Activated naive CD8-positive, alpha-beta T cell treated with anti-CD3 and anti-CD28 coated beads for 36 hours (primary cell): ENCODE measurements at regions not wholly inside any gene's neighbourhood (a gene's known extent, or its start where the extent isn't known, plus 50 kb on each side); places are given as distances from the start of the nearest gene placed in this dataset.

Source experiments
- DNase-seq: peaks from one replicate; pipeline ENCODE4 v3.0.0; 2021
- H3K27ac Mint-ChIP-seq: one replicate; pipeline ENCODE4 v1.8.0; 2022; ENCODE audit warnings: mild to moderate bottlenecking, moderate library complexity, mixed read lengths
- H3K27me3 Mint-ChIP-seq: one replicate; pipeline ENCODE4 v1.8.0; 2022; ENCODE audit warnings: mild to moderate bottlenecking, mixed read lengths
- H3K36me3 Mint-ChIP-seq: one replicate; pipeline ENCODE4 v1.8.0; 2021; ENCODE audit warnings: mild to moderate bottlenecking, mixed read lengths
- H3K4me1 Mint-ChIP-seq: one replicate; pipeline ENCODE4 v1.8.0; 2021; ENCODE audit warnings: mixed read lengths
- H3K4me3 Mint-ChIP-seq: one replicate; pipeline ENCODE4 v1.8.0; 2022; ENCODE audit warnings: mild to moderate bottlenecking, moderate library complexity, mixed read lengths
- H3K9me3 Mint-ChIP-seq: one replicate; pipeline ENCODE4 v1.8.0; 2022; ENCODE audit warnings: mixed read lengths

DNA sequence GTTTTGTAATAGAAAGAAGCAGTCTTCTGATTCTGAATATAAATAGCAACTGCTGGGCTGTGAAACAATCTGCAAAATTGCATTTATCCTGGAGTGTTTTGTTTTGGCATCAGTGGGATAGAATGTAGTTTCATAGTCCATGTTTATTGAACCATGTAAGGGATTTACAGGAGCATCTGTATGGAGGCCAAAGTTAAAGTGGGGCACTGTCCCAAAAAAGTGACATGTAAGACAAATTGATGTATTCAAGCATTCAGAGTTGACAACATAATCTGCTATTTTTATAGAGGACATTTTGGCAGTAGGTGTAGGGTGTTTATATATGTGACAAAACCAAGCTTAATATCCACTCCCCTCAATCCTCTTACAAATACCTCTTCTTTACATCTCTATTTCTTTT, 200.5 kb upstream of the ANK2 start:
- no peak overlapping the region for H3K4me3 Mint-ChIP-seq
- DNase-seq = no peak
- H3K36me3 Mint-ChIP-seq = no peaks in the 10 kb centered on the region
- H3K4me1 Mint-ChIP-seq = no peaks in the 10 kb centered on the region
- peaks cover 6% of the 10 kb centered on the region for H3K9me3 Mint-ChIP-seq
- no peaks in the 10 kb centered on the region for H3K27me3 Mint-ChIP-seq
- H3K27ac Mint-ChIP-seq = no peak overlapping the region

DNA sequence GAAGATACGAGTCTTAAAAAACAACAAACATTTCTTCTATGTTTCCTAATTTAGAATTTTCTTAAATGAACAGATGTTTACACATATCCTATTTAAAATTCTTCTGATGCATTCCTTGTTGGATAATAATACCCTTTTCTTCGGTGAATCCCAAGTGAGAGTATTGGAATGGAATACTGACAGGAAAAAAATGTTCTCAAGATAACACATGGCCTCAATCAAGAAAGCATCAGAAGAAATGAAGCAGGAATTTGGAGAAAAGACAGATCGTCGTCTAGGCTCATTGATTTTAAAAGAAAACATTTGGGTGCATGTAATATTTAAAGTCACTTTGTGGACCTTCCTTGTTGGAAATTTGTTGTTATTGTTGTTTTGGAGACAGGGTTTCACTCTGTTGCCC, 196.9 kb upstream of the ANK2 start:
- H3K27me3 Mint-ChIP-seq = no peaks in the 10 kb centered on the region
- H3K27ac Mint-ChIP-seq = no peak overlapping the region
- H3K9me3 Mint-ChIP-seq = peaks cover 2% of the 10 kb centered on the region
- no peaks in the 10 kb centered on the region for H3K4me1 Mint-ChIP-seq
- H3K36me3 Mint-ChIP-seq = no peaks in the 10 kb centered on the region
- DNase-seq = no peak
- no peak overlapping the region for H3K4me3 Mint-ChIP-seq

DNA sequence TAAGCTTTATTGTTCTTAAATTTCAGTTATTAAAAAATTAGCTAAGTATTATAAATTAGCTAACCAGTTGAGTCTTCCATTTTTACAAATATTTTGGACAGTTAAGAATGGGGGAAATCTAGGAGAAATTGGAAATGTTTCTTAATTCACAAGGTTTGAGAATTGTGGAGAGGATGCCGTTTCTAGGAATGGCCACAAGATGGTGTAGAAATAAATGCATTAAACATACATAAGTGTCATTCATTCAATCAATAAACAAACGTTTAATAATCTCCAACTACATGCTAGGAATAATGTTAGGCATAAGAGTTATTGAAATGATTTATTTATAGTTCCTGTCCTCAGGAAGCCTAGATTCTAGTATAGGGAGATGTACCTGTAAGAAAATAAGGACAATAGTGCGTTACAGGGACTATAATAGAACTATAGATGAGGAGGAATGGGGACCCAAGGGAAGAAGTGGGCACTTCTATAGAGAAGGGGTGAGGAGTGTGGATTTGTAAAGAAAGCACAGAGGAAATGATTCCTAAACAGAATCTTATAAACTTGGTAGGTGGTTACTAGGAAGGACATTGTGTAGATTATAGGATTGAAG, 195.7 kb upstream of the ANK2 start:
- no peaks in the 10 kb centered on the region for H3K4me1 Mint-ChIP-seq
- no peaks in the 10 kb centered on the region for H3K36me3 Mint-ChIP-seq
- H3K4me3 Mint-ChIP-seq = no peak overlapping the region
- no peak overlapping the region for H3K27ac Mint-ChIP-seq
- DNase-seq = no peak
- no peaks in the 10 kb centered on the region for H3K27me3 Mint-ChIP-seq
- peaks cover 2% of the 10 kb centered on the region for H3K9me3 Mint-ChIP-seq

- no peak for DNase-seq
- H3K36me3 Mint-ChIP-seq = no peaks in the 10 kb centered on the region
- no peak overlapping the region for H3K27ac Mint-ChIP-seq
- no peaks in the 10 kb centered on the region for H3K4me1 Mint-ChIP-seq
- no peak overlapping the region for H3K4me3 Mint-ChIP-seq
- H3K27me3 Mint-ChIP-seq = no peaks in the 10 kb centered on the region
- peaks cover 2% of the 10 kb centered on the region for H3K9me3 Mint-ChIP-seq
Measured at GRCh38 chr4:112854420-112854819, 195.0 kb upstream of the ANK2 start.

DNA sequence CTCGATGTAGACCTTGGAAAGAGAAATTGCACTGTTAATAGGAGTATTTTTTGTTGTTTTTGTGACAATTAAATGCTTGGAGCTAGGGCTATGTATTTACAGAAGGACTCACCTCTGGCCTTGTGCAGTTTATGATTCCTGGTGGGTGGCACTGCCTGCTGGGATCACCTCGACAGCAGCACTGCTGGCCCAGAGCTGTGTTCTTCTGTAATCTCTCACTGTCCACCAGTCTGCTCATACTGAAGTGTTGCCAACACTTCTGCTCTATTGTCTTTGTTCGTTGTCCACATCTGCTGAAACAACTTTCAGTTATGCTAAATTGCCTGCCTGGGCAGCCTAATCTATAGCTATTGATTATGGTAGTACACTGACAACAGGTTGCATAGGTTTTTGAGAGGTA, 194.4 kb upstream of the ANK2 start:
- Mint-ChIP-seq H3K27me3 (peaks cover 5% of the 10 kb centered on the region), H3K9me3 (peaks cover 2% of the 10 kb centered on the region), H3K4me1 (no peaks in the 10 kb centered on the region), H3K36me3 (no peaks in the 10 kb centered on the region), H3K4me3 (no peak overlapping the region), H3K27ac (no peak overlapping the region)
- DNase-seq = no peak

DNA sequence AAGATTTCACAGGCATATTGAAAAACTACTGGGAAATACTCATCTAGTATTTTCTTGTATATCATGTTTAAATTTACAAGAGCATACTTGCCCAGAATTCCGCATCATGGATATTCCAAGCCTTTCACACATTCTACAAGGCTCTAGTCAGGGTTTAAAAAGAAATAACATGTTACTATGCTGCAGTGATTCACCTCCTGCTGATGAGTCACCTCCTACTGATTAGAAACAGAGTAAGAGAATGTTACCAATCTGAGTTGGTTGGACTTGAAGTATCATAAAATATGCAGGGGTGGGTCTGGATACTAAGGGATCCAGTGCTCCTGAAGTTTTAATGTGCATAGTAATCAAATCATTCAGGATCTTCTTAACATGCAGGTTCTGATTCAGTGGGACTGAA, 192.0 kb upstream of the ANK2 start:
- no peak overlapping the region for H3K4me3 Mint-ChIP-seq
- no peaks in the 10 kb centered on the region for H3K36me3 Mint-ChIP-seq
- H3K4me1 Mint-ChIP-seq = no peaks in the 10 kb centered on the region
- DNase-seq = no peak
- no peaks in the 10 kb centered on the region for H3K9me3 Mint-ChIP-seq
- H3K27me3 Mint-ChIP-seq = peaks cover 7% of the 10 kb centered on the region
- H3K27ac Mint-ChIP-seq = no peak overlapping the region

DNA sequence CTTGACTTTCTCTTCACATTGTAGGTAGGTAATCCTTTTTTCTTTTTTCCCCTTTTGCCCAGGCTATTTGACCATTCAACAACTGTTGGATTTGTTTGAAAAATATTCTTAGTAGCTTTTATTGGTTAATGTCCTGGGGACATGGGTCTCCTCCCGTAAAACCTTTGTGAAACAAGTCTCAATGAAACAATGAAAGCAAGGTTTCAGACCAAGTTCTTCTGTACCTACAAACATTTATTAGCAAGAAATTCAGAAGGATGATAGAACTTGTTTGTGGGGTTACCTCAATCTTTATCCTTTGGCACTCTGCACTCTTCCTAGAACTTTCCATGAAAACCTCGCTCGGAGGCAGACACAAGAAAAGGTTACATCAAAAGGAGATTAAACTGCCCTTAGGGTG, 190.7 kb upstream of the ANK2 start:
- Mint-ChIP-seq H3K27ac (no peak overlapping the region), H3K9me3 (no peaks in the 10 kb centered on the region), H3K36me3 (no peaks in the 10 kb centered on the region), H3K27me3 (peaks cover 7% of the 10 kb centered on the region), H3K4me1 (no peaks in the 10 kb centered on the region), H3K4me3 (no peak overlapping the region)
- no peak for DNase-seq

DNA sequence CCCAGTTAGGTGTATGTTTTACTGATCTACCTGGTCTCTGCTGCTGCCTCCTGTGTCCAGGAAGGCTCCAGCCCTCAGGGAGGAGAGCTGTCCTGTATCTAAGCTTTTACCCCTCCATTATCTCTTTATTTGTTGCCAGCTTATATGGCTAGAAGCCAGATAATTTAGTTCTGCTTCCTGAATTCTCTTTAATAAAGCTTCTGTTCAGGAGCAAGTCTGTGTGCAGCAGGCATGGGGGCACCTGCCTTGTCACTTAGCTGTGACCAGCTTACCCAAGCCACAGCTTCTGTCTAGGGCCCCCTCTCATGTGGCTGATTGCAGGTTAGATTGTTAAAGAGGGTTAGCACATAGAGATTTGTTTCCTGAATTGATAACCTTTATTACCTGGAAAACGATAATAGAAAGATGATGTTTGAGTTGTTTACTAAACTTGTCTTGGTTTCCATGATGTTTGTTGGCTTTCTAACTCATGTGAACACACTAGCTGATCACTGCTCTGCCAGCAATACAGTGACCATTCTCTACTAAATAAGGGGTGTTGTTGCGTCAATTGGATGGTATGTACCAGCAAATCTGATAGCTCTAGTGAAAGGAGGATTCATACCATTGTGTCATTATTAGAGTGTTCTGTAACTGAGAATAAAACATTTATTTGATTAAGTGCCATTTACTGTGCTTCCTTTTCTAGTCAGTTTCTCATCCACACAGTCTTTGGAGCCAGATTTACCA, 189.8 kb upstream of the ANK2 start:
- H3K27me3 Mint-ChIP-seq = peaks cover 7% of the 10 kb centered on the region
- H3K4me1 Mint-ChIP-seq = no peaks in the 10 kb centered on the region
- no peak overlapping the region for H3K4me3 Mint-ChIP-seq
- no peak overlapping the region for H3K27ac Mint-ChIP-seq
- H3K36me3 Mint-ChIP-seq = no peaks in the 10 kb centered on the region
- no peak for DNase-seq
- H3K9me3 Mint-ChIP-seq = no peaks in the 10 kb centered on the region

- peaks cover 7% of the 10 kb centered on the region for H3K27me3 Mint-ChIP-seq
- H3K9me3 Mint-ChIP-seq = no peaks in the 10 kb centered on the region
- H3K4me3 Mint-ChIP-seq = no peak overlapping the region
- H3K4me1 Mint-ChIP-seq = no peaks in the 10 kb centered on the region
- no peak overlapping the region for H3K27ac Mint-ChIP-seq
- DNase-seq = no peak
- H3K36me3 Mint-ChIP-seq = no peaks in the 10 kb centered on the region
Measured at GRCh38 chr4:112860830-112861690, 188.4 kb upstream of the ANK2 start.

- no peaks in the 10 kb centered on the region for H3K36me3 Mint-ChIP-seq
- H3K27me3 Mint-ChIP-seq = peaks cover 7% of the 10 kb centered on the region
Measured at GRCh38 chr4:112861691-112862674, 187.5 kb upstream of the ANK2 start.

DNA sequence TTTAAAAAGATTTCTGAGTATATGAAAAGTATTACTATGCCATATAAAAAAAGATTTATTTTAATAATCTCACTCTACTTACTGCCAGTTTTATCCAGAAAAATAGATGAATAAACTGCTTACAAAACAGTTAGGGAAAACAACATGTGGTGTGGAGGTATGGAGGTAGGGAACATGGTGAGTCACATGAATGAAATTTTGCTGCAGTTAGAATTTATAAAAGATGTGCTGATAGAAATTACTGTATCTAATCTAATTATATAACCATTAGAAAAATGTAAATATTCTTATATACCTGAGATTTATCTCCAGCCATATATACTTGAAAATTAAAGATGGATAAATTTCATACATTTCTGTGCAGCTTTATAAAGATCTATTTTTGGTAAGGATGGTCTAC, 184.0 kb upstream of the ANK2 start:
- Mint-ChIP-seq H3K27ac (no peak overlapping the region), H3K4me3 (no peak overlapping the region), H3K4me1 (no peaks in the 10 kb centered on the region), H3K27me3 (no peaks in the 10 kb centered on the region), H3K36me3 (no peaks in the 10 kb centered on the region), H3K9me3 (no peaks in the 10 kb centered on the region)
- no peak for DNase-seq

More at GRCh38 chr4:112861691-112862674, 187.5 kb upstream of the ANK2 start:
- no peak overlapping the region for H3K4me3 Mint-ChIP-seq
- H3K27ac Mint-ChIP-seq = no peak overlapping the region
- H3K9me3 Mint-ChIP-seq = no peaks in the 10 kb centered on the region
- no peak for DNase-seq
- no peaks in the 10 kb centered on the region for H3K4me1 Mint-ChIP-seq

GRCh38 chr4:112876316-112876715, 173.1 kb upstream of the ANK2 start:
- Mint-ChIP-seq H3K27me3 (peaks cover 5% of the 10 kb centered on the region), H3K36me3 (no peaks in the 10 kb centered on the region), H3K4me3 (no peak overlapping the region), H3K9me3 (no peaks in the 10 kb centered on the region), H3K4me1 (no peaks in the 10 kb centered on the region), H3K27ac (no peak overlapping the region)
- DNase-seq = no peak

- H3K4me1 Mint-ChIP-seq = no peaks in the 10 kb centered on the region
- H3K36me3 Mint-ChIP-seq = no peaks in the 10 kb centered on the region
- no peak overlapping the region for H3K27ac Mint-ChIP-seq
- DNase-seq = no peak
- no peaks in the 10 kb centered on the region for H3K9me3 Mint-ChIP-seq
- H3K27me3 Mint-ChIP-seq = peaks cover 8% of the 10 kb centered on the region
- H3K4me3 Mint-ChIP-seq = no peak overlapping the region
Measured at GRCh38 chr4:112881842-112882241, 167.6 kb upstream of the ANK2 start.

DNA sequence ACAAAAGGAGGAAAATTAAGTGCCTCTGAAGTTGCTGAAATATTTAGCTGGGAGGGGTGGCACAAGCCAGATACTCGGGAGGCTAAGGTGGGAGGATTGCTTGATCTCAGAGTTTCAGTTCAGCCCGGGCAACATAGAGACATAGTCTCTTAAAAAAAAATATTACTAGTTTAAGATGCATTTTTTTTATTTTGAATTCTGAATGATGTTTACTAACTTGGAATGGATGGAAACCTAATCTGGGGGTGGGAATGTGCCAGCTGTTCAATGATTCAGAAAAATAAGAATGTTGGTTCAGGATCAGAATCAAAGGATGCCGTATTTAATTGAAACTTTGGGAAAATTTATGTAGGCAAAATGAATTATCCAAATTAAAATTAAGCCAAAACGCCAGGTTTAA, 167.2 kb upstream of the ANK2 start:
- Mint-ChIP-seq H3K4me3 (no peak overlapping the region), H3K27me3 (peaks cover 9% of the 10 kb centered on the region), H3K27ac (no peak overlapping the region), H3K9me3 (no peaks in the 10 kb centered on the region), H3K4me1 (no peaks in the 10 kb centered on the region), H3K36me3 (no peaks in the 10 kb centered on the region)
- DNase-seq = no peak

DNA sequence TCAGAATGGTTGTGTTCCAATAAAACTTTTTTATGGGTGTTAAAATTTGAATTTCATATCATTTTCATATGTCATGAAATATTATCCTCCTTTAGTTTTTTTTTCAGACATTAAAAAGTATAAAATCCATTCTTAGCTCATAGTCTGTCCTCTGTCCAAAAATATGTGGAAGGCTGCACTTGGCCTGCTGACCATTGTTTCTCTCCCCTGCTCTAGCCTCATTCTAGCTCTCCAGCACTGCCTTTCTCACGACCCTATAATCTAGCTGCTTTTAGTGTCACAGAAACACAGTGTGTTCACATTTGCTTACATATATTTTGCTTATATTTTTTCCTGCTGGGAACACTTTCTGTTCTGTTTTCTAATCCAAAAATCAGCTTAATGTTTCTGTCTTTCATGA, 165.0 kb upstream of the ANK2 start:
- H3K27me3 Mint-ChIP-seq = peaks cover 14% of the 10 kb centered on the region
- no peak overlapping the region for H3K4me3 Mint-ChIP-seq
- DNase-seq = no peak
- H3K9me3 Mint-ChIP-seq = no peaks in the 10 kb centered on the region
- H3K27ac Mint-ChIP-seq = no peak overlapping the region
- H3K36me3 Mint-ChIP-seq = no peaks in the 10 kb centered on the region
- H3K4me1 Mint-ChIP-seq = no peaks in the 10 kb centered on the region
